HuH-7 (cell line): ENCODE measurements at regions not wholly inside any gene's neighbourhood (a gene's known extent, or its start where the extent isn't known, plus 50 kb on each side); places are given as distances from the start of the nearest gene placed in this dataset.
"Not testable (repeated sequence)": the region's sequence is repeated elsewhere in the genome, so short reads cannot be mapped to it uniquely, and the experiment has no call there.

Source experiments
- DNase-seq: peaks from one replicate; pipeline ENCODE4 v3.0.0; 2011; ENCODE audit warnings: low spot score

DNA sequence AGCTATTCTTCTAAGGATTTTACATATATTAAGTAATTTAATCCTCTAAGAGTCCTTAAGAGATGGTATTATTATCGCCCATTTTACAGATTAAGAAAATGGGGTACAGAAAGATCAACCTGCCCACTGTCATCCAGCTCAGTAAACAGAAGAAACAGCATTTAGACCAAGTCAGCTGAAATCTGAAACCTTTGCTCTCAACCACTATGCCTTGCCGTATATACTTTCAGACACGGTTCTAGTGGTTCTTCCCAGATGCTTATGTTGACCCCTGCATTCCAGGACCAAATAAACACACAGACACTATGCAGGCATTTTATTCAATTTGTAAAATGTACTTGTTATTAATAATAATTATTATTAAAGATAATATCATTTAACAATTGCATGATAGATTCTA lies 854.8 kb downstream of the KCNJ2 start:
- DNase-seq, result no peak

DNA sequence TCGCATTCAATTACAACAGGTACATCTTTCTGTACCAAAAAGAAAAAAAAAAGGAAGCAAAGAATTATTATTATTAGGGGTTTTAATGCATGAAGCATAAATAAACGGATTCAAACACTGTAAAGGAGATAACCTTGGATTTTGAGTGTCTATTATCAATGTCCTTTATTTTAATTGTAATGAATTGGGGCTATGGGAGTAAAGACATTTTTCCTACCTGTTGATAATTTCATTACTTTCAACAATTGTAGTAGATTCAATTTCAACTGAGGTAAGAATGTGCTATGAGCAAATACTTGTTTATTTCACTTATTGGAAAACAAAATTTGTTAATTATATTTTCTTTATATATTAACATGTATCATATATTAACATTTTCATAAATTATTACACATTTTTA lies 855.6 kb downstream of the KCNJ2 start:
- DNase-seq, result no peak

- DNase-seq, result no peak
Observed at GRCh38 chr17:71029246-71029645, 859.9 kb downstream of the KCNJ2 start.

DNA sequence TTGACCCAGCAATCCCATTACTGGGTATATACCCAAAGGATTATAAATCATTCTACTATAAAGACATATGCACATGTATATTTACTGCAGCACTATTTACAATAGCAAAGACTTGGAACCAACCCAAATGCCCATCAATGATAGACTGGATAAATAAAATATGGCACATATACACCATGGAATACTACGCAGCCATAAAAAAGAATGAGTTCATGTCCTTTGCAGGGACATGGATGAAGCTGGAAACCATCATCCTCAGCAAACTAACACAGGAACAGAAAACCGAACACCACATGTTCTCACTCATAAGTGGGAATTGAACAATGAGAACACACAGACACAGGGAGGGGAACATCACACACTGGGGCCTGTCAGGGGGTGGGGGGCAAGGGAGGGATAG lies 862.0 kb downstream of the KCNJ2 start:
- DNase-seq, result not testable (repeated sequence)

DNA sequence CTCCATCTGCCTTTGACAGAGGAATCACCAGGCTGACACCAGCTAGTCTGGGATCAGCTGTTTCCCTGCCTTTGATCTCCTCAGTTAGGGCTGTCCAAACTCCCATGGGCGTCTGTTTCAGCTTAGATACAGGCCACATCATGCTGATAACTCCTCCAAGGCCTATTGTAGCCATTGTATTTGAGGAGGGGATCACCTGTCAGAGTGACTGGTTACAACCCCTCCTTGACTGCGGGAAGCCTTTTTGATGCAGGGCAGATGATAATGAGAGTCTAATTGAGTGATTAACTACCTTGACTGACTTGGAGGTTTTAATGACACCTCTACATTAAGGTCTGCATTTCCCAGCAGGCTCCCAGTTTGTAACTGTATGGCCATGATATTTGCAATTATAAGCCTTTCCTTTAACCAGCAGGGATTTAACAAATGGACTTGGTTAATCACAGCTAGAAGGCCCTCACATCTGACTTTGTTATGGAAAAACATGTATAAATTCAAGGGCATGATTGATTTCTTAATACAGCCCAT lies 863.5 kb downstream of the KCNJ2 start:
- no peak for DNase-seq

GRCh38 chr17:71033336-71033735 lies 864.0 kb downstream of the KCNJ2 start:
- DNase-seq, result no peak

DNA sequence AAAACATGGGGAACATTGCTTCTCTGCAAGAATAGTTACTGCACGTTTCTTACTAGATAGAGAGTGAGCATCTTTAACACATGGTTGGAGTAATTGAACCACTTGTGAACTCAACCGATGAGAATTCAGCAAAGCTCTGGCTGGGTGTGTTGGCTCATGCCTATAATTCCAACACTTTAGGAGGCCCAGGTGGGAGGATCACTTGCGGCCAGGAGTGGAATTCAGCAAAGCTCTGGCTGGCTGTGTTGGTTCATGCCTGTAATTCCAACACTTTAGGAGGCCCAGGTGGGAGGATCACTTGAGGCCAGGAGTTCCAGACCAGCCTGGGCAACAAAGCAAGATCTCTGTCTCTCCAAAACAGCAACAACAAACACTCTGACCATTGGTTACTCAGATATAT lies 865.9 kb downstream of the KCNJ2 start:
- no peak for DNase-seq

DNA sequence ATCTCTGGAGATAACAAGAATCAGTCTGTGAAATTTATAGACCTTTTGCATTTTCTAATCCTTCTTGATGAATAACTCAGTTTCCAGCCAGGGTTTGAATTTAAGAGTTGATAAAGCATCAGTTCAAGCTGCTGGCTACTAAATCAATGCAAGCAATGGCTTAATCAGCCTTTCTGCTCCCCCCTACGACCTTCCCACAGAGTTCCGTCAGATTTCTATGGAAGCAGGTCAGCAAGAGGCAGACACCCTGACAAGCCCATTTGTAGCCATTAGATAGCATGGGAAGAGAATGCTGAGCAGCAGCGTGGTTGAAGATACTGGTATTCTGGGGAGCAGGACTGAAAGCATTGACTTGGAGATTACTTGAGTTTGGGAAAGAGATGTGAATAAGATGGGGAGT lies 868.1 kb downstream of the KCNJ2 start:
- no peak for DNase-seq

- DNase-seq, result no peak
Observed at GRCh38 chr17:71039391-71039790, 870.1 kb downstream of the KCNJ2 start.

DNA sequence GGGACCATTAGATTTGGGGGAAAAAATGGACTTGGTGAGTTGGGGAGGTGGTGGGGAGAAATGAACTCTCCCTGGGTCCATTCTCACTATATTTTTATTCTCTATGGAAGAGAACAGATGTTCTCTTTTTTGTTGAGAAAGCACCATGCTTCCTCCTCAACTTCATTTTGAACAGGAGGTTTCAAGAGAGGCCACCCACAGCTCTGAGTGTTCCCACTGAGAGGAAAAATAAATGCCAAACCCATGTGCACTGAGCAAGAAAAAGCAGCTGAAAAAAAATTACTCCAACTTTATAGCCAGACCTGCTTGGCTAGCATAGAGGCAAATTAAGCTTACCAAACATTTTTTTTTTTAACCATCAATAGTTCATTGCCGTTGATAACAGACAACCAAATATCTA lies 883.6 kb downstream of the KCNJ2 start:
- DNase-seq, result no peak

- no peak for DNase-seq
Observed at GRCh38 chr17:71055128-71055527, 885.8 kb downstream of the KCNJ2 start.

- no peak for DNase-seq
Observed at GRCh38 chr17:71057448-71057847, 888.1 kb downstream of the KCNJ2 start.

DNA sequence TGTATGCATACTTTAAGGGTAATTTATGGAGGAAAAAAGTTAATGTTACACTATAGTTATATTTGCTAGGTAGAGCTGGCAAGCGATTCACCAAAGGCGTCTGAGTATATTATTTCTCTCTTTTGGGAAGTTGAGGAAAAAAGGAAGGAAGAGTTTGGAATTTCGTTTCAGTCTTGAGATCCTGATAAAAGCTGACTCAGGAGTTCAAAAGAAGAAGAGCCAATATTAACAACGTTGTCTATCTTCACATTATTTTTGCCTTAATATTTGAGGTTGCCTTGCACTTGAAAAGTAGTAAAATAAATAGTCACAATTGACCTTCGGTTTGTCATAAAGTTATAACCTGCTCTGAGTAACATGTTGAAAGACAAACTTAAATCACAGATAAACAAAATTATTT lies 888.6 kb downstream of the KCNJ2 start:
- no peak for DNase-seq

- DNase-seq, result no peak
Observed at GRCh38 chr17:71063127-71063526, 893.8 kb downstream of the KCNJ2 start.

- DNase-seq, result no peak
Observed at GRCh38 chr17:71063559-71063958, 894.2 kb downstream of the KCNJ2 start.

- DNase-seq, result no peak
Observed at GRCh38 chr17:71067669-71068407, 898.5 kb downstream of the KCNJ2 start.

- DNase-seq, result no peak
Observed at GRCh38 chr17:71068408-71068750, 899.0 kb downstream of the KCNJ2 start.

GRCh38 chr17:71071041-71071440 lies 901.7 kb downstream of the KCNJ2 start:
- no peak for DNase-seq

GRCh38 chr17:71071837-71072236 lies 902.5 kb downstream of the KCNJ2 start:
- no peak for DNase-seq

DNA sequence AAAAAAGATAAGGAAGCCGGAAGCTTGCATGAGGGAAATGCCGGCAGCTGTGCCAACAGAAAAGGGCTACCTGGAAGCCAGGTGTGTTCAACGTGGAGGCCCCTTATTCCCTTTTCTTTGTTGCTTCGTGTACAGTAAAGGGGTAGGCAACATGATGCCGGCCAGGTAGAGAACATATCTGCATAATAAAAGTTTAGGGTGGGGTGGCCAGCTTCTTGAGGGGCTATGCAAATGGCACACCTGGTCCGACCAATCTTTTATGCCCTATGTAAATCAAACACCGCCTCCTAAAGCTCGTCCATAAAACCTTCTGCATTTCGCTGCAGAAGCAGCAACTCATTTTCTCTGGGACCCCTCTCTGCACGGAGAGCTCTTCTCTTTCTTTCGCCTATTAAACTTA lies 911.6 kb downstream of the KCNJ2 start:
- no peak for DNase-seq

DNA sequence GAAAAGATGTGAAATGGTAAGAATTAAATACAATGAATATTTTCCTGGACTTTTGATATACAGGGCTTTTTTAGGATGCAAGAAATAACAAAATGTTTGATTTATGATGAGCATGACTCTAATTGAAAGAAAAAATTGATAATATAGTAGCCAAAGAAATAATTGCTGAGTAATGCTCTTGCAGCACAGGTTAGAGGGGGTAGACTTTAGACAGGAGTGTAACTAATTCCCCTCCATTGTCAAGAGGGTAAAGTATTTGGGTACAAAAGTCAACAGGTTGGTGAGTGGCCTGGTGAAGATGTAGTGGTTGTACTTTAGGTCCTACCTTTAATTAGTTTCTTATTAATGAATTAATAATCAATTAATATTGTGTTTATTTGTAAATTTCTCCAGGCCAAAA lies 912.3 kb downstream of the KCNJ2 start:
- DNase-seq, result no peak

DNA sequence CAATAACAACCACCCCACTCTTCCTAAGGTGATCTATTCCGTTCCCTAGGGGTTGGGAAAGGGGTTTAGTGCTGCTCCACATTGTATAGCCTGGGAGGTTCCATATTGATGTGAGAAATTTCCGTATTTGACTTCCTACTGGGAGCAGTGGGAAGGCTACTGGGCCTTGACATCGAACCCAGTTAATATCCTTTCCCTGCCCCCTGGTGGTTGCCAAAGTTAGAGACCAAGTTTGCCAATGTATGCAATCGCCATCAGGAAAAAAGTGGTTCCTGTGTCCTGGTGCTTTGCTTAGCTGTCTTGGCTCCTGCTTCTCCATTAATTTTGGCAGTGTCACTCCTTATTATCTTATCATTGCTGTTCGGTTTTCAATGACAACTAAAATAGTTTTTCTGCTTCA lies 914.9 kb downstream of the KCNJ2 start:
- peak; percentile 42 for DNase-seq

DNA sequence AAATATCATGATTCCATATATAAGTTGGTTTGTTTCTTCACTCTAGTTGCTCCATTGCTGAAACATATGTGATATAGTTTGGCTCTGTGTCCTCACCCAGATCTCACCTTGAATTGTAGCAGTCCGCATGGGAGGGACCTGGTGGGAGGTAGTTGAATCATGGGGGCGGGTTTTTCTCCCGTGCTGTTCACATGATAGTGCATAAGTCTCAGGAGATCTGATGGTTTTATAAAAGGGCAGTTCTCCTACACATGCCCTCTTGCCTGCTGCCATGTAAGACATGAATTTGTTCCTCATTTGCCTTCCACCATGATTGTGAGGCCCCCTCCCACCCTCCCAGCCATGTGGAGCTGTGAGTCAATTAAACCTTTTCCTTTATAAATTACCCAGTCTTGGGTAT lies 915.5 kb downstream of the KCNJ2 start:
- no peak for DNase-seq

DNA sequence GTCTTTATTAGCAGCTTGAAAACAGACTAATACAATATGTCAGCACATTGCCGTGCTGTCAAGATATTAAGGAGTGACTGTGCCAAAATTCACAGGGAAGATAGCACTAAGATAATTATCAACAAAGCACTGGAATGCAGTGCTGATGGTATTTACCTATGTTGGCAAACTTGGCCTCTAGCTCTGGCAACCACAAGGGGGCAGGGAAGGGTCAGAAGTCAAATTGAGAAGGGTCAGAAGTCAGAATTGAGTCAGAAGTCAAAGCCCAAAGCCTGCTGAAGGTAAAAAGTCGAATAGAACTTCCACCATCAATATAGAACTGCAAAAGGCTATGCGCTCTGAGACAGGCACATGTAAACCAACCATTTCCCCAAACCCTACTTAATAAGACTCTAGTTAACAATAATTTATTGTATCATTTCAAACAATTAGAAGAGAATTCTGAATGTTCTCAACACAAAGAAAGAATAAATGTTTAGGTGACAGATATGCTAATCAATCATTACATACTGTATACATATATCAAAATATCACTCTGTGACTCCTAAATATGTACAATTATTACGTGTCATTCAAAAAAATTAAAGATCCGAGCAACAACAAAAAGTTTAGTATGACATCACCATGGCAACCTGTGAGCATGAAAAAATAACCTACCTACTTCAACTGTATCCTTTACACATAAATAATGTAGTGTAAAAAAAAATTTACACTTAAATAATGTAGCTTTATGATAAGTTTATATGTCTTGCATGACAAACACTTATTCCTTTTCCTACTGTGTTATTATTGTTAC lies 916.1 kb downstream of the KCNJ2 start:
- DNase-seq, result peak; percentile 22
